HCT116 (cell line): ENCODE measurements at regions not wholly inside any gene's neighbourhood (a gene's known extent, or its start where the extent isn't known, plus 50 kb on each side); places are given as distances from the start of the nearest gene placed in this dataset.

Source experiments
- ATAC-seq: fragments of 200-7000 bp; cut with Tn5 transposase; 2 replicates; pipeline ENCODE4 v1.9.1; 2020; ENCODE audit warnings: mild to moderate bottlenecking, moderate library complexity
- BruUV-seq: library from RNA; stranded (reverse); fragments of 400-500 nt; replicated peaks from 2 replicates; lab custom pipeline; 2021; lab: Mats Ljungman, UMichigan
- CTCF ChIA-PET: fragments of 300-600 bp; sonication (Branson Sonifier 250); formaldehyde crosslinking; loops from one replicate; lab custom pipeline; 2021; ENCODE audit warnings: antibody characterized with exemption; lab: Charles Lee
- POLR2A ChIA-PET: fragments of 300-600, 350-600 bp; sonication (Branson Sonifier 250); formaldehyde crosslinking; loops from one replicate; lab custom pipeline; 2021; ENCODE audit warnings: antibody characterized with exemption; lab: Charles Lee
- RAD21 ChIA-PET, 2 experiments: fragments of 300-600 bp; sonication (Branson Sonifier 250); formaldehyde crosslinking; loops; one replicate each; lab custom pipeline; 2023; ENCODE audit warnings: low total read pairs in 2 of 2; ENCODE audit not compliant: uncharacterized antibody in 2 of 2, unreplicated experiment in 2 of 2, low non-redundant PET in 1 of 2; lab: Charles Lee
- DNase-seq: peaks from one replicate; pipeline ENCODE4 v3.0.0-alpha.2; 2010; ENCODE audit warnings: low read depth, low spot score
- H2AFZ ChIP-seq: fragments of 200-600 bp; shearing (Covaris generic), sonication (generic); 2 replicates; pipeline ENCODE4 v1.6.1; 2017; ENCODE audit warnings: low read depth, mixed run types, mixed read lengths, antibody characterized with exemption, low read length; ENCODE audit not compliant: poor library complexity, severe bottlenecking
- H3K27ac ChIP-seq: 2 replicates; pipeline ENCODE4 v1.5.1; 2012; ENCODE audit warnings: low read depth, low read length
- H3K27me3 ChIP-seq: fragments of 200-600 bp; sonication (generic); 2 replicates; pipeline ENCODE4 v1.6.1; 2016; ENCODE audit warnings: mixed run types, low read length, mixed read lengths; ENCODE audit not compliant: insufficient read depth
- H3K36me3 ChIP-seq, 2 experiments: fragments of 200-500 bp in 1 of 2; fragments of 200-600 bp in 1 of 2; sonication (Bioruptor generic) in 1 of 2; sonication (generic) in 1 of 2; 2 replicates each; pipeline versions ENCODE4 v1.5.1 to v1.6.1; 2014 to 2016; ENCODE audit warnings: low read length in 2 of 2, inconsistent platforms in 1 of 2, mixed read lengths in 1 of 2, mixed run types in 1 of 2; ENCODE audit not compliant: insufficient read depth in 2 of 2, control insufficient read depth in 1 of 2
- H3K4me1 ChIP-seq, 2 experiments: fragments of 200-600 bp in 1 of 2; sonication (generic) in 1 of 2; 2 replicates each; pipeline versions ENCODE4 v1.5.1 to v1.6.1; 2012 to 2017; ENCODE audit warnings: low read length in 2 of 2, inconsistent platforms in 1 of 2, mild to moderate bottlenecking in 1 of 2, mixed read lengths in 1 of 2, mixed run types in 1 of 2, moderate library complexity in 1 of 2; ENCODE audit not compliant: insufficient read depth in 2 of 2, control insufficient read depth in 1 of 2
- H3K4me2 ChIP-seq: fragments of 200-600 bp; sonication (generic); 2 replicates; pipeline ENCODE4 v1.6.1; 2017; ENCODE audit warnings: mixed run types, low read length, mixed read lengths
- H3K4me3 ChIP-seq, 2 experiments: fragments of 200-600 bp in 1 of 2; sonication (generic) in 1 of 2; replicated peaks in 1 of 2; 2 replicates each; pipeline ENCODE4 v1.5.1; 2011 to 2016; ENCODE audit warnings: low read length in 2 of 2, control low read depth in 1 of 2, low read depth in 1 of 2, mild to moderate bottlenecking in 1 of 2, mixed read lengths in 1 of 2, mixed run types in 1 of 2
- H3K79me2 ChIP-seq: fragments of 200-600 bp; sonication (generic); 2 replicates; pipeline ENCODE4 v1.6.1; 2017; ENCODE audit warnings: mild to moderate bottlenecking, mixed run types, low read length, moderate library complexity, mixed read lengths; ENCODE audit not compliant: insufficient read depth
- H3K9ac ChIP-seq: fragments of 200-600 bp; sonication (generic); 2 replicates; pipeline ENCODE4 v1.6.1; 2016; ENCODE audit warnings: low read length, mixed read lengths
- H3K9me2 ChIP-seq: fragments of 200-600 bp; sonication (generic), shearing (Covaris generic); 2 replicates; pipeline ENCODE4 v1.6.1; 2017; ENCODE audit warnings: mixed run types, mild to moderate bottlenecking, moderate library complexity; ENCODE audit not compliant: insufficient read depth
- H3K9me3 ChIP-seq, 2 experiments: fragments of 200-500 bp in 1 of 2; fragments of 200-600 bp in 1 of 2; sonication (Bioruptor generic) in 1 of 2; sonication (generic) in 1 of 2; 2 replicates each; pipeline ENCODE4 v1.6.1; 2014 to 2017; ENCODE audit warnings: low read length in 2 of 2, mixed read lengths in 2 of 2, inconsistent platforms in 1 of 2, low read depth in 1 of 2, mild to moderate bottlenecking in 1 of 2, mixed run types in 1 of 2, moderate library complexity in 1 of 2; ENCODE audit not compliant: control insufficient read depth in 1 of 2, insufficient read depth in 1 of 2
- H4K20me1 ChIP-seq: fragments of 200-600 bp; sonication (generic), shearing (Covaris generic); 2 replicates; pipeline ENCODE4 v1.6.1; 2017; ENCODE audit warnings: mixed run types, mild to moderate bottlenecking, moderate library complexity; ENCODE audit not compliant: insufficient read depth
- CBX3 ChIP-seq: IDR thresholded peaks from 2 replicates; pipeline ENCODE4 v1.6.1; 2012; ENCODE audit warnings: low read depth
- CTCF ChIP-seq, 3 experiments: fragments of 200-600 bp in 1 of 3; sonication (generic) in 1 of 3; IDR thresholded peaks in 2 of 3; conservative IDR thresholded peaks in 1 of 3; 2 replicates each; pipeline ENCODE4 v1.5.1; 2012 to 2017; ENCODE audit warnings: low read depth in 2 of 3, low read length in 2 of 3, antibody characterized with exemption in 1 of 3, borderline replicate concordance in 1 of 3, control low read depth in 1 of 3, mild to moderate bottlenecking in 1 of 3, mixed read lengths in 1 of 3, mixed run types in 1 of 3, moderate library complexity in 1 of 3; ENCODE audit not compliant: insufficient read depth in 1 of 3
- ELF1 ChIP-seq: IDR thresholded peaks from 2 replicates; pipeline ENCODE4 v1.6.1; 2012; ENCODE audit warnings: low read depth, borderline replicate concordance
- EZH2 ChIP-seq: fragments of 200-600 bp; sonication (generic); IDR thresholded peaks from 2 replicates; pipeline ENCODE4 v1.6.1; 2017; ENCODE audit warnings: antibody characterized with exemption, mixed run types
- EZH2phosphoT487 ChIP-seq: fragments of 200-600 bp; IDR thresholded peaks from 2 replicates; pipeline ENCODE4 v1.6.1; 2018; ENCODE audit warnings: antibody characterized with exemption, borderline replicate concordance
- FOSL1 ChIP-seq: IDR thresholded peaks from 2 replicates; pipeline ENCODE4 v1.6.1; 2012; ENCODE audit warnings: low read depth
- JUND ChIP-seq: IDR thresholded peaks from 2 replicates; pipeline ENCODE4 v1.6.1; 2012
- MAX ChIP-seq: IDR thresholded peaks from 2 replicates; pipeline ENCODE4 v1.6.1; 2012
- POLR2A ChIP-seq: IDR thresholded peaks from 2 replicates; pipeline ENCODE4 v1.7.0; 2011; ENCODE audit warnings: borderline replicate concordance; ENCODE audit not compliant: insufficient read depth, insufficient read length; ENCODE audit errors: extremely low read depth
- SRF ChIP-seq: IDR thresholded peaks from 2 replicates; pipeline ENCODE4 v1.6.1; 2012; ENCODE audit warnings: low read depth
- TCF7L2 ChIP-seq: IDR thresholded peaks from 2 replicates; pipeline ENCODE4 v1.7.0; 2011; ENCODE audit warnings: borderline replicate concordance, inconsistent platforms; ENCODE audit not compliant: insufficient read depth, insufficient read length; ENCODE audit errors: extremely low read depth
- YY1 ChIP-seq: IDR thresholded peaks from 2 replicates; pipeline ENCODE4 v1.6.1; 2011; ENCODE audit warnings: low read length, low read depth, moderate library complexity, mild to moderate bottlenecking; ENCODE audit not compliant: insufficient replicate concordance; ENCODE audit errors: extremely low read depth
- ZFX ChIP-seq: fragments of 450-650 bp; IDR thresholded peaks from 2 replicates; pipeline ENCODE4 v1.6.1; 2017
- ZNF274 ChIP-seq: fragments of 200-500 bp; sonication (Bioruptor generic); IDR thresholded peaks from 2 replicates; pipeline ENCODE4 v1.6.1; 2014; ENCODE audit warnings: mild to moderate bottlenecking, low read depth, low read length, inconsistent platforms
- intact Hi-C: fragments of 100-400 bp; cut with micrococcal nuclease; formaldehyde crosslinking; loops from 2 replicates; pipeline ENCODE4 v1.10.0; 2022
- TF ChIP-seq, protein P1 (sequence below): IDR thresholded peaks from 2 replicates; pipeline ENCODE4 v1.6.1; 2011; ENCODE audit warnings: mild to moderate bottlenecking, low read length, moderate library complexity; ENCODE audit not compliant: insufficient replicate concordance; ENCODE audit errors: extremely low read depth
- TF ChIP-seq, protein P2 (sequence below): IDR thresholded peaks from 2 replicates; pipeline ENCODE4 v1.6.1; 2012
- TF ChIP-seq, protein P3 (sequence below): IDR thresholded peaks from 2 replicates; pipeline ENCODE4 v1.6.1; 2012; ENCODE audit warnings: low read depth

GRCh38 chr12:47602949-47603558, 102.8 kb downstream of the RPAP3 start:
- ATAC-seq: no peak
- RAD21 ChIA-PET: no interaction called here
- no peak overlapping the region for H3K4me2 ChIP-seq
- H3K79me2 ChIP-seq: no peaks in the 10 kb centered on the region
- H3K27me3 ChIP-seq: no peaks in the 10 kb centered on the region
- H3K9me2 ChIP-seq: no peaks in the 10 kb centered on the region
- intact Hi-C loops: no loop called here
- H3K36me3 ChIP-seq: no peaks in the 10 kb centered on the region
- TF ChIP-seq SRF: no peak
- TF ChIP-seq JUND: no peak
- no peak for TF ChIP-seq ZFX
- no peak for TF ChIP-seq ZNF274
- TF ChIP-seq, protein P1, sequence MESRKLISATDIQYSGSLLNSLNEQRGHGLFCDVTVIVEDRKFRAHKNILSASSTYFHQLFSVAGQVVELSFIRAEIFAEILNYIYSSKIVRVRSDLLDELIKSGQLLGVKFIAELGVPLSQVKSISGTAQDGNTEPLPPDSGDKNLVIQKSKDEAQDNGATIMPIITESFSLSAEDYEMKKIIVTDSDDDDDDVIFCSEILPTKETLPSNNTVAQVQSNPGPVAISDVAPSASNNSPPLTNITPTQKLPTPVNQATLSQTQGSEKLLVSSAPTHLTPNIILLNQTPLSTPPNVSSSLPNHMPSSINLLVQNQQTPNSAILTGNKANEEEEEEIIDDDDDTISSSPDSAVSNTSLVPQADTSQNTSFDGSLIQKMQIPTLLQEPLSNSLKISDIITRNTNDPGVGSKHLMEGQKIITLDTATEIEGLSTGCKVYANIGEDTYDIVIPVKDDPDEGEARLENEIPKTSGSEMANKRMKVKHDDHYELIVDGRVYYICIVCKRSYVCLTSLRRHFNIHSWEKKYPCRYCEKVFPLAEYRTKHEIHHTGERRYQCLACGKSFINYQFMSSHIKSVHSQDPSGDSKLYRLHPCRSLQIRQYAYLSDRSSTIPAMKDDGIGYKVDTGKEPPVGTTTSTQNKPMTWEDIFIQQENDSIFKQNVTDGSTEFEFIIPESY: no peak
- TF ChIP-seq CTCF (IDR thresholded peaks at IDR 0.05 in 2 of 3, conservative IDR thresholded peaks at IDR 0.05 in 1 of 3; ENCODE audit: borderline replicate concordance in 1 of 3, insufficient read depth in 1 of 3, low read depth in 2 of 3, low read length in 2 of 3): no peak
- TF ChIP-seq CBX3: no peak
- TF ChIP-seq EZH2phosphoT487: no peak
- TF ChIP-seq POLR2A: no peak
- TF ChIP-seq YY1: no peak
- TF ChIP-seq, protein P2, sequence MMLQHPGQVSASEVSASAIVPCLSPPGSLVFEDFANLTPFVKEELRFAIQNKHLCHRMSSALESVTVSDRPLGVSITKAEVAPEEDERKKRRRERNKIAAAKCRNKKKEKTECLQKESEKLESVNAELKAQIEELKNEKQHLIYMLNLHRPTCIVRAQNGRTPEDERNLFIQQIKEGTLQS: no peak
- no peak for TF ChIP-seq ELF1
- TF ChIP-seq, protein P3, sequence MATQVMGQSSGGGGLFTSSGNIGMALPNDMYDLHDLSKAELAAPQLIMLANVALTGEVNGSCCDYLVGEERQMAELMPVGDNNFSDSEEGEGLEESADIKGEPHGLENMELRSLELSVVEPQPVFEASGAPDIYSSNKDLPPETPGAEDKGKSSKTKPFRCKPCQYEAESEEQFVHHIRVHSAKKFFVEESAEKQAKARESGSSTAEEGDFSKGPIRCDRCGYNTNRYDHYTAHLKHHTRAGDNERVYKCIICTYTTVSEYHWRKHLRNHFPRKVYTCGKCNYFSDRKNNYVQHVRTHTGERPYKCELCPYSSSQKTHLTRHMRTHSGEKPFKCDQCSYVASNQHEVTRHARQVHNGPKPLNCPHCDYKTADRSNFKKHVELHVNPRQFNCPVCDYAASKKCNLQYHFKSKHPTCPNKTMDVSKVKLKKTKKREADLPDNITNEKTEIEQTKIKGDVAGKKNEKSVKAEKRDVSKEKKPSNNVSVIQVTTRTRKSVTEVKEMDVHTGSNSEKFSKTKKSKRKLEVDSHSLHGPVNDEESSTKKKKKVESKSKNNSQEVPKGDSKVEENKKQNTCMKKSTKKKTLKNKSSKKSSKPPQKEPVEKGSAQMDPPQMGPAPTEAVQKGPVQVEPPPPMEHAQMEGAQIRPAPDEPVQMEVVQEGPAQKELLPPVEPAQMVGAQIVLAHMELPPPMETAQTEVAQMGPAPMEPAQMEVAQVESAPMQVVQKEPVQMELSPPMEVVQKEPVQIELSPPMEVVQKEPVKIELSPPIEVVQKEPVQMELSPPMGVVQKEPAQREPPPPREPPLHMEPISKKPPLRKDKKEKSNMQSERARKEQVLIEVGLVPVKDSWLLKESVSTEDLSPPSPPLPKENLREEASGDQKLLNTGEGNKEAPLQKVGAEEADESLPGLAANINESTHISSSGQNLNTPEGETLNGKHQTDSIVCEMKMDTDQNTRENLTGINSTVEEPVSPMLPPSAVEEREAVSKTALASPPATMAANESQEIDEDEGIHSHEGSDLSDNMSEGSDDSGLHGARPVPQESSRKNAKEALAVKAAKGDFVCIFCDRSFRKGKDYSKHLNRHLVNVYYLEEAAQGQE: no peak
- no peak for TF ChIP-seq EZH2
- TF ChIP-seq MAX: no peak
- no peak for TF ChIP-seq TCF7L2
- TF ChIP-seq FOSL1: no peak
- TF ChIP-seq, all 23 proteins: peak for 0
- ChIA-PET CTCF (interaction anchor here (1.1 kb wide), 1 partner anchor 34 kb away, joined by 3 read pairs; no protein-coding TSS in a partner anchor), POLR2A (no interaction called here)
- Histone ChIP-seq H3K27ac (no peak overlapping the region), H3K4me3 (no peak overlapping the region), H4K20me1 (no peaks in the 10 kb centered on the region), H3K9me3 (peaks cover 0 to 8% of the 10 kb centered on the region in 2 experiments; a peak in 2 of 4 replicates), H2AFZ (no peak overlapping the region), H3K4me1 (no peaks in the 10 kb centered on the region), H3K9ac (no peak overlapping the region)
- BruUV-seq: no TSS peak
- no peak for DNase-seq
